ENCODE measurements at regions not wholly inside any gene's neighbourhood (a gene's known extent, or its start where the extent isn't known, plus 50 kb on each side); places are given as distances from the start of the nearest gene placed in this dataset.
A peak's percentile ranks its signal among the peaks of the same experiment; 100 is the strongest.

GRCh38 chr13:75231235-75231634 lies 250.7 kb downstream of the TBC1D4 start:
- no peak for DNase-seq (ENCODE audit: low read depth)

GRCh38 chr13:75226733-75227435 lies 255.1 kb downstream of the TBC1D4 start:
- DNase-seq (ENCODE audit: low read depth) = peak; percentile 79

- no peak for DNase-seq (ENCODE audit: low read depth)
Observed at GRCh38 chr13:75226092-75226491, 255.9 kb downstream of the TBC1D4 start.

- DNase-seq (ENCODE audit: low read depth) = no peak
Observed at GRCh38 chr13:75225288-75226032, 256.5 kb downstream of the TBC1D4 start.

- DNase-seq (ENCODE audit: low read depth) = no peak
Observed at GRCh38 chr13:75224053-75224742, 257.8 kb downstream of the TBC1D4 start.

GRCh38 chr13:75222031-75222430 lies 259.9 kb downstream of the TBC1D4 start:
- no peak for DNase-seq (ENCODE audit: low read depth)

GRCh38 chr13:75220861-75221260 lies 261.1 kb downstream of the TBC1D4 start:
- no peak for DNase-seq (ENCODE audit: low read depth)

GRCh38 chr13:75220238-75220542 lies 261.8 kb downstream of the TBC1D4 start:
- DNase-seq (ENCODE audit: low read depth) = no peak

GRCh38 chr13:75219479-75220237 lies 262.3 kb downstream of the TBC1D4 start:
- DNase-seq (ENCODE audit: low read depth) = no peak

- no peak for DNase-seq (ENCODE audit: low read depth)
Observed at GRCh38 chr13:75217949-75218348, 264.0 kb downstream of the TBC1D4 start.

- no peak for DNase-seq (ENCODE audit: low read depth)
Observed at GRCh38 chr13:75216038-75216437, 265.9 kb downstream of the TBC1D4 start.

- DNase-seq (ENCODE audit: low read depth) = no peak
Observed at GRCh38 chr13:75214846-75215245, 267.1 kb downstream of the TBC1D4 start.

- no peak for DNase-seq (ENCODE audit: low read depth)
Observed at GRCh38 chr13:75202981-75203380, 279.0 kb downstream of the TBC1D4 start.

- no peak for DNase-seq (ENCODE audit: low read depth)
Observed at GRCh38 chr13:75197803-75198202, 284.2 kb downstream of the TBC1D4 start.

GRCh38 chr13:75196147-75196837 lies 285.7 kb downstream of the TBC1D4 start:
- no peak for DNase-seq (ENCODE audit: low read depth)

GRCh38 chr13:75195495-75196146 lies 286.3 kb downstream of the TBC1D4 start:
- DNase-seq (ENCODE audit: low read depth) = no peak

- DNase-seq (ENCODE audit: low read depth) = no peak
Observed at GRCh38 chr13:75194717-75195462, 287.1 kb downstream of the TBC1D4 start.

GRCh38 chr13:75186379-75186778 lies 295.6 kb downstream of the TBC1D4 start:
- DNase-seq (ENCODE audit: low read depth) = no peak

- peak; percentile 83 for DNase-seq (ENCODE audit: low read depth)
Observed at GRCh38 chr13:75181906-75182305, 300.1 kb downstream of the TBC1D4 start.

GRCh38 chr13:75180805-75181455 lies 301.0 kb downstream of the TBC1D4 start:
- peak; percentile 27 for DNase-seq (ENCODE audit: low read depth)

All from non-pigmented ciliary epithelial cell (primary cell).